NCI-H2029 (cell line): ENCODE measurements at regions not wholly inside any gene's neighbourhood (a gene's known extent, or its start where the extent isn't known, plus 50 kb on each side); places are given as distances from the start of the nearest gene placed in this dataset.
"Not testable (repeated sequence)": the region's sequence is repeated elsewhere in the genome, so short reads cannot be mapped to it uniquely, and the experiment has no call there.

Experiments used
- DNase-seq: peaks from one replicate; lab custom pipeline; 2025; lab: John Stamatoyannopoulos, UW

DNA sequence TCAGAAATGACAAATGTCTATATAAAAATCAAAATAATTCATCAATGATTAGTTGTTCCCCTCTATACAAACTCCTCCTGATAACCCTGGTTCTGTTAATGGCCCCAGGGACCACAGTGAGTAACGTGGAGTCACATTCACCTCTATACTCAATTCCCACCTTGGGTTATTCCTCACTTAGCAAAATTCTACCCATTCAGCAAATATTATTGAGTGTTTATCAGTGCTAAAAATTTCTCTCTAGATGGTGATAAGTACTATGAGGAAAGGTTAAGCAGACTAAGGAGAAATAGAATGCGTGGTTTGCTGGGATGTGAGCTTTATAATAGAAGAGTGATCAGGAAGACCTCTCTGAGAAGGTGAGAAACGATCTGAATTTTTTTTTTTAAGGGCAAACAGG, 1124.5 kb downstream of the BCL11A start:
- no peak for DNase-seq

DNA sequence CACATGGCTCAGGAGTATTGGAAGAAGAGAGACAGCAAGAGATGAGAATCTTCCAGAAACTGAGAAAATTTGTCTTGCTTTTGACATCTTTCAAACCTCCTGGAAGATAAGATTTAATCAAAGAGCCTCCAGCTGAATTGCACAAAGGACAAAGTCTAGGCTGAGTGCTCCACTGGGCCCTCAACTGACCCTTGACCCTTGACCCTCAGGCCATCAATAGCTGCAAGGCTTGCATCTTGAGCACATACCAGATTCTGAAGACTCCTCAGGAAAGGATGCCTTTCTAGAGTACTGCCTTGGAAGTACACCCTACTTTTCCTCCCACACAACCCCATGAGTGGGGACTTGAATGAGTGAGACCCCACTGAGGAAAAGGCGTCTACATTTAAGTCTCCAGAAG, 1125.5 kb downstream of the BCL11A start:
- DNase-seq, result no peak

DNA sequence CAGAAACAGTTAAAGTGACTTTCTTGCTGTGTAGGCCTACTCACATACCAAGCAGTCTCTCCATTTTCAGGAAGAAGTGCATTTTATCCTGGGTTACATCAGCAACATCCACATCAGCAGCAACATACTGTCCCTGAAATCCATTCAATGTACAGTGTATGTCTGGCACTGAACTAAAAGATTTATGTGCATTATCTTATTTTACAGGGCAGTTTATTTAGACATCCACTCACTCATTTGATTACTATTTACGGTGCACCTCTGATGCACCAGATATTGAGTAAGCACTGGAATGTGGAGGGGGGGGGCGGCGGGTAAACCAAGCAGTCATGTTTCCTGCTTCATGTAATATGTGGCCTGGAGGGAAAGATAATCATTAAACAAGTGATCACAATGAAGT, 1128.2 kb downstream of the BCL11A start:
- DNase-seq, result no peak

DNA sequence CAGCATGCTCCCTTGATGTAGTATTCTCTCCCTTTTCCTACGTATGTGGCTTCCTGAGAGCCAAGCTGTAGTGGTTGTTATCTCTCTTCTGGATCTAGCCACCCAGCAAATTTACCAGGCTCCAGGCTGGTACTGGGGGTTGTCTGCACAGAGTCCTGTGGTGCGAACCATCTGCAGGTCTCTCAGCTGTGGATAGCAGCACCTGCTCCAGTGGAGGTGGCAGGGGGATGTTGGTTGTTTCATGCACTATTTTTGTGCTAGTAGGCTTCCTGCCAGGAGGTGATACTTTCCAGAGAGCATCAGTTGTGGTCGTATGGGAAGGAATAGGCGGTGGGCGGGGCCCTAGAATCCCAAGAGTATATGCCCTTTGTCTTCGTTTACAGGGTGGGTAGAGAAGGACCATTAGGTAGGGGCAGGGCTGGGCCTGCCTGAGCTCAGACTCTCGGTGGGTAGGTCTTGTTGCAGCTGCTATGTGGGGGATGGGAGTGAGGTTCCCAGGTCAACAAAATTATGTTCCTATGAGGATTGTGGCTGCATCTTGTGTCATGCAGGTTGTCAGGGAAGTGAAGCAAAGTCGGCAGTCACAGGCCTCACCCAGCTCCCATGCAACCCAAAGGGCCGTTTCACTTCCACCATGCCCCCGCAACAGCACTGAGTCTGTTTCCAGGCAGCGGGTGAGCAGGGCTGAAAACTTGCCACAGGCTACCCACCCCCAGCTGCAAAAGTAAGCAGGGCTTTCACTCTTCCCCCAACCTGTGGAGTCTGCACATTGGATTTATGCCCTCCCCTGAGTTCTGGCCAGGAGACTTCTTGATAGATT, 1139.5 kb downstream of the BCL11A start:
- DNase-seq, result no peak

DNA sequence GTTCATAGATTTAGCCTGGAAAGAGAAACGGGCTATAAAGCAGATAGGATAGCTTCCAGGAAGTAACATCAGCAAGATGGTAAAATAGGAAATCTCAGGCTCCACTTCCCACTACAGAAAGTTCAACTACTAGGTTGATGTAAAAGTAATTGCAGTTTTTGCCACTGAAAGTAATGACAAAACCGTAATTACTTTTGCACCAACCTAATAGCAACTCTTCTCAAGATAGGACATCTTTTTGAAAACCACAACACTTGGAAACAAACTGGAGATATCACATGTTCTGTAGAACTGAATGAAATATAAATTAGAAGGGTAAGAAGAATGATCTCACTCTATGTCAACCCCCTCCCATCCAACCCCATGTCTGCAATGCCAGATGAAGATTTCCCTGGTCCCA, 1154.3 kb downstream of the BCL11A start:
- DNase-seq, result no peak

DNA sequence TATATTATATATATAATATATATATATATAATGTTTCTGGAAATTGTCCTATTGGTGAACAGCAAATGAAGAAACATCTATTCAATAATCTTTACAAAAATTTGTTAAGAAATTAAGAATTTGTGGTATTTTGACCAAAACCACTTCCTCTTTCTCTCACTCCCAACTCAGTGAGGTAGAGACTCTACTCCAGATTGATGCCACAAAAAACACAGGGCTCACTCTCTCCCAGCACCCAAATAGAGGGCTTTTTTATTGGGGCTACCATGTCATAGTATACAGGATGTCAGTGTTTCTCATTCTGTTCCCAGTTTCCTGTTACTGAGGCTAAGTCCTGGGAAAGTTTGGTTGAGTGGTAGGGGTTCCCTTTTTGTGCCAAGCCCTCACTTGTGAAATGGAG, 1155.4 kb downstream of the BCL11A start:
- no peak for DNase-seq

DNA sequence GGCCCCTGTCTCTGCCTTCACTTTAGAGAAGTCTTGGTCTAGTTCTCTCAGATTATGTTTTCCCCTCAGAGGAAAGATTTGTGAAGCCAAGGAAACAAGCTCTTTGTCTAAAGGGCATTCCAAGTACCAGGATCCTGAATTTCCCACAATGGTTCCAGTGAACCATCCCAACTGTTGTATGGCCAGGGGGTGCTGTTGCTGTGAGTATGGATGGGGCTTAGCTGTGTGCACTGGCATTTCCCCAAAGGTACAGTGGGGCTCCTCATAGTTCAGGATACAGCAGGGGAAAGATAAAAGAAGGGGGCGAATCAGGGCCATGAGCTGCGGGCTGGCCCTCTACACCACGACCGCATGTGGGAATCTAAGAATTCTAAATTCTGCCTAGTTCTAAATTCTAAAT, 1154.0 kb upstream of the FANCL start:
- DNase-seq, result no peak

DNA sequence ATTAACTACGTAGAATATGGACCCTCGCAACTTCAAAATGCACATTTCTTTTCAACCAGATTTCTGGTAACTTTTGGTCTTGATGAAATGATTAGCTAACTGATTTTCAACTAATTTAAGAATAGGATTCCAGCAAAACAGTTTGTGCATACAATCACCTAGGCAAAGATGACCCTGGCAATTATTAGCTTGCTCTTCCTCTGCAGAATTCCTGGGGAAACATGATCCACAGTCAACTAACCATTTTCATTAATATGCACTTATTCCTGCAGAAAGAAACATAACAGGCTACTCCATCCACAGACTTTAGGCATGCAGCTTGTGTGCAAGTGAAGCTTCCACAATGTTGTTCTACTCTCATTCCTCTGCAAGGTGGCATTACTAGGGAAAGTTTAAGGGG, 1150.8 kb upstream of the FANCL start:
- DNase-seq, result no peak

DNA sequence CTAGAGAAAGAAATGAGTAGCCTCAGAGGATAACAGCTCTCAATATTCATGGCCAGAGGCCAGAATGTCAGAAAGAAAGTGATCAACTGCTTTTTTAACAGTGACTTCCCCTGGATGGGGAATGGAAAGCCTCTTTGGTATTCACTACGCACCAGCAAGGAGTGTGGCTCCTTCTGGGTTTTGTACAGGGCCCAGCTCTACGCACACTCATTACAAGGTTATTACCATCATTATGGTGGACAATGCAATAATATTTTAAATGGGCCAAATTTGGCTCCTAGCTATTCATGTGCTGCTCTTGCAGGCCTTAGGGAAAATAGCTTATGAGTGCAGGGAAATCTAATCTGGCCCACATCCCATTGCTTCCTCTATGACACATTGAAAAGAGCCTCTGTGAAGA, 1149.5 kb upstream of the FANCL start:
- DNase-seq, result no peak

DNA sequence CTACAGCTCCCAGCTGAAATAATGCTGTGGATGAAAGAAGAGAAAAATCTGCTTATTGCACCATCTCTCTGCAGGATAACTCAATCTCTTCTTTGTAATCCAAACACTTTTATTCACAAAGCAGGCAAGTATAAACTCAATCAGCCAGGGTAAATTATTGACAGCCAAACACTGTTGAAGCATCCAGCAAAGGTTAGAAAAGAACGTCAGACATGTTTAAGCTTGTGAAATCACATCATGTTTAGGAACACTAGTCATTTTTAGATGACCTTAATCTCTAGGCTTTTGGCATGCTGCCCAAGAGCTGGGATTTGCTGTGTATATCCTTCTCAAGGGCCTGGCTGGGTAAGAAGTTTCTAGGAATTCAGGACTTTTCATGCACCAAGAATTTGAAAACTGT, 1148.1 kb upstream of the FANCL start:
- no peak for DNase-seq

DNA sequence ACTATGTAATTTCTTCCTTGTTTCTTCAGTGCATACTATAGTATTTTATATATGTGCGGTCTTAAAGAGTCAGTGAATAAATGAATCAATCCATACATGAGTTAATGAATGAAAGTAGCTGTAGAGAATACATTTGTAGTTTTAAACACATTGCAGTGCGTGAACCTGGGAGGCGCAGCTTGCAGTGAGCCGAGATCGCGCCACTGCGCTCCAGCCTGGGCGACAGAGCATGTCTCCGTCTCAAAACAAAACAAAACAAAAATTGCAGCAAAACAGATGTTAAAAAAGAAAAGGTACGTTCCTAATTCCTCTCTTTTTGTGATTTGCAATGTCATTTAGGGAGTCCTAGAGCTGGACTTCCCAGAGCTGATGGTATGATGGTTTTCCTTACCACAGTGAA, 1144.8 kb upstream of the FANCL start:
- DNase-seq, result no peak

DNA sequence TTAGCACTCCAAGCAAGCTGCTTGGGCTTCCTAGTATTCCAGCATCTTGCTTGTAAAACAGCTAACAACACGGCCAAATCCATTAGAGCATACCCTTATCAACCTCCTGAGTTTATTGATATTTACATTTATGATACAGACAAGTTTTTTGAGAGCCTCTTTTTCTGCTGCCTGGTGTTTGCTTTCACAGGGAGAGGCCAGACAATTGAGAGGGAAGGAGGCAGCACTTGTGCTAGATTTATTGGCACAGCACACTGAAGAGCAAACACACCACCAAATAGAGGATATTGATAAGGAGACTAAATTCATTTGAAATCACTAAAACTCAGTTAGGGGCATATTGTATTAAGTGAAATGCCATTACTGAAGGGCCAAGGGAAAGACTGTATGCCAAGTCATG, 1142.3 kb upstream of the FANCL start:
- peak; percentile 49 for DNase-seq

DNA sequence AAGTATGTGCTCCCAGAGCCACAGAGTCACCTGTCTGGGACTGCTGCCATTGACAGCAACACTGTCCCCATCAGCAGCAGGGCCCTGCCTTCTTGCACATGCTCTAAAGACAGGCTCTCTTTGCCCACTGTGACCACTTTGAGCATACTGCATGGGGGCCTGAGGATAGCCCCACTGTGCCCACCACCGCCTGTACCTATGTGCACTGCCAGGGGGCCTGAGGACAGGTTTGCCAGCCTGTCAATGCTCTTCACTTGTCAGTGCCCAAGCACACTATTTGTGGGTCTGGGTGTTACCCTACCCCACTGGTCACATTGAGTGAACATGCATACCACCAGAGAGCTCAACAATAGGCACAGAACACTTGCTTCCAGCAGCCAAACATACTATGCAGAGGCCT, 1137.0 kb upstream of the FANCL start:
- DNase-seq, result no peak

DNA sequence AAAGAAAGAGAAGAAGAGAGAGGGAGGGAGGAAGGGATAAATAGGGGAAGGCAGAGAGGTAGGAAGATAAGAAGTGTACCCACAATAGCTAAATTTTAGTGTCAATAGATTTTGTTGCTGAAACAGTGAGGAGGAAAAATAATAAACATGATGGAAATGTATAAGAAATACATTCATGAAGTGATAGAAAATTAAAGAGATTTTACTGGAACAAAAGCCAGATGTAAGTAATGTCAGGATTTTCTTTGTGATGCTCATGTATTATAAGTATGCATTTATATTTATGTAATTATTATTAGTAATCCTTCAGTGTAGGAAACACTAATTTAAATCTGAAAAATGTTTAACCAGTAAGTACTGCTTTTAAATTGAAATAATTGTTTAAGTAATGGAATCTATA, 1125.2 kb upstream of the FANCL start:
- DNase-seq, result no peak

DNA sequence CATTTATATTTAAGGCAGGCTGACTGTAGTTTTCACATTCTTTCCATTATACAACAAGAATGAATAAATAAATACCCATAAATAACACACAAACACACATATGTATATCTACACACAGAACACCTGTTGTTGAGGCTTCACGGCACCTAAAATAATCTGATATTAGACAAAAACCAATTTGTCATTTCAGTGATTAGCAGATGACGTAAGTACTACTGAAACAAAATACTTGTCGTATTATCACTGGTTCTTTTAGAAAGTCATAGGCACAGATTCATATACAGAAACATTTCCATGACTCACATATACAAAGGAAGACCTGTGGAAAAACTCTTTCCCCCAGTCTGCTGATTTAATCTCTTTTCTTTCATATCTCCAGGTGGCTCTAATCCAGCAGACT, 1113.4 kb upstream of the FANCL start:
- DNase-seq, result no peak

DNA sequence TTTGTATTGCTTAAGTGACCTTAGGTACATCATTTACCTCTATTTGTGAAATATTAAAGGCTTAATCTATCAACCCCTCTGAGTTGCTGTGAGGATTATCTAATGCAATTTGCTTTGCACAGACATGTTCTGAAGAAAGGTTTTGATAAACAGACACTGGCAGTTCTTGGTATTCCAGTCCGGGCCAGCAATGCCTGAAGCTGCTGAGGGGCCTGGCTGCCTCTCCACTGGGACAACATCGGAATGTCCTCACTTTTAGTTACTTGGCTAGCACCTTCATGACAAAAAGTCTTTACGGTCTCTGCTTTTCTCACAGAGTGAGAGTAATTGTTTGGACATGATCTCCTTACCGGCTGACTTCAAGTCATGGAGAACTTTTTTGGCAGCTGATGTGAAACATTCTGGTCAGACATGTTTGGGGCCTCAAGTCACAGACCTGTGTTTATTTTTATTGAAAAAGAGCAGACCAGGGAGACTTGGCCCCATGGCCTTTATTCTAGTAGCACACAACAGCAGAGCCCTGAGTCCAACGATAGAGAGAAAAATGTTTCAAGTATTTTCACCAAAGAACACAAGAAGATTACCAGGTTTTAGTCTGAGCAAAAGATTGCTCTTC, 1112.3 kb upstream of the FANCL start:
- DNase-seq, result no peak

DNA sequence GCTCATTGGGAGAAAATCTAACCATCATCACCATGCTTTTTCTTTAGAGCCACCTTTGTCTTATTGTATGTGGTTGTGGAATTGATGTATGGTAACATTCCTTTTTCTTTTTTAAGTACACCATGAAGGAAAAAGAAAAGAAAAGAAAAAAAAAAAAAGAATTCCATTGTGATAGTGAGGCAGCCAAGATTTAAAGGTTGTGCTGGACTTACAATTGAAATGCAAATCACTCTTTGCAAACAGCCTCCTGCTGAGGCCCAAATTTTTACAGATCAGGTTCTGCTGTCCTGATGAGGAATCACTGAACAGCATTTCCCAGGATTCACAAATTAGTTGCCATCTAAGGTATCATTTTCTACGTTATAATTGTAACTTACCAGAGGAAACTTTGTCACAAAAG, 1101.0 kb upstream of the FANCL start:
- no peak for DNase-seq

DNA sequence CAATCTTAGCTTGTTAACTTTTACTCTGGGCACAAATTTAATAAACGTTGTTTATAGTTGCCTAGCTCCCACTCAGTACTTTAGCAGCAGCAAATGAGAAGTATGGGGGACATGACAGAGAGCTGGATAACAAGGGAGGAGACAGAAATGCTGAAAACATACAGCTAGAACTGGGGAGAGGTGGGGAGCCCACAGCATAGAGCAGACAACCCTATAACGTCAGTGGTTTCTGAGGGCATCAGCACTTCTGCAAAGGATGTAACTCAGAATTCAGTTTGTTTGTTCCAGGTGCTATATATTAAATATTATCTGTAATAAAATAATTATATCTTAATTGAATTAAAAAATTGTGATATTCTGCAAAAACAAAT, 1098.7 kb upstream of the FANCL start:
- no peak for DNase-seq

DNA sequence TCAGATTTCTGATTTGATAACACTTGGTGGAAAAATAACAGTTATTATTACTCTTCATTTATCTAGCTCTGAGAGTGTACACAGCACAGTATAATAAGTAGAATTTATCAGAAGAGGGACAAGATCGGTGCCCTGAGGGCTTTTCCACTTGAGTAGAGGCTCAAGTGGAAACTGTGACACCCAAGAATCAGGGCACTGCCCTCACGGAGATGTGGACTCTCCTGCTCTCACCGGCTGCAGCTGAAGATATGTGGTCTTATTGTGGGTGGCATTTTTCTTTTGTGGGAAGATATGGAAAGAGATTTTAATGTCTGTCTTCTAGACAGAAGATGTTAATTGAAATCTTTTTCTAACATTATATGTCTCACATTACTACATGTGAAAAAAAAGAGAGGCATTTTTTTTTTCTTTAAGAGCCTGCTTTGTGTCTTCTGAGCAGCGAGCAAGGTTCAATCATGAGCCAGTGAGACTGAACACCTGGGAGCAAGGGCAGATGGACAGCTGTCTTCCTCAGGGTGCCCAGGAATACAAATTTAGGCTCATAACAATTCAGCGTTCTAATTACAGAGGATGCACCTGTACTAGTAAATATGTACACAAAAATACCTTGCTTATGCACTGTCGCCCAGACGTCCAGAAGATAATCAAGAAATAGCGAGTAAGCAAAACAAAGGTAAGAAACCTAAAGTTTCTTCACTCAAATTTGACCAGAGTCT, 1098.2 kb upstream of the FANCL start:
- no peak for DNase-seq

DNA sequence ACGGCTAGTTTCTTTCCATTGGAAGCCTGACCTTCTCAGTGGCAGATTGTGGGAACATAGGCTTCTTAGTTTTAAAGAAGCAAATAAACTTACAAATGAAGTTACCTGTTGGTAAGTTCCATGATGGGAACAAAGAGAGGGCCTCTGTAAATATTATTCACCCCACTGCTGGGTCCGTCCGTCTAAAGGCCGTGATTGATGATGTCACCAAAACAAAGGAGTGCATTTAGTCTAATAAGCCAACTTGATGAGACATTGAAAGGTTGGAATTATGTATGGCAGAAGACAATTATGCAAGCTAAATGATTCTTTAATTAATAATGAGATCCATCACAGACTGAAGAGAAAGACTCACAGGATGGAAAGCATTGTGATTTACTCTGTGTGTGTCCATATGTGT, 1091.9 kb upstream of the FANCL start:
- DNase-seq, result no peak

DNA sequence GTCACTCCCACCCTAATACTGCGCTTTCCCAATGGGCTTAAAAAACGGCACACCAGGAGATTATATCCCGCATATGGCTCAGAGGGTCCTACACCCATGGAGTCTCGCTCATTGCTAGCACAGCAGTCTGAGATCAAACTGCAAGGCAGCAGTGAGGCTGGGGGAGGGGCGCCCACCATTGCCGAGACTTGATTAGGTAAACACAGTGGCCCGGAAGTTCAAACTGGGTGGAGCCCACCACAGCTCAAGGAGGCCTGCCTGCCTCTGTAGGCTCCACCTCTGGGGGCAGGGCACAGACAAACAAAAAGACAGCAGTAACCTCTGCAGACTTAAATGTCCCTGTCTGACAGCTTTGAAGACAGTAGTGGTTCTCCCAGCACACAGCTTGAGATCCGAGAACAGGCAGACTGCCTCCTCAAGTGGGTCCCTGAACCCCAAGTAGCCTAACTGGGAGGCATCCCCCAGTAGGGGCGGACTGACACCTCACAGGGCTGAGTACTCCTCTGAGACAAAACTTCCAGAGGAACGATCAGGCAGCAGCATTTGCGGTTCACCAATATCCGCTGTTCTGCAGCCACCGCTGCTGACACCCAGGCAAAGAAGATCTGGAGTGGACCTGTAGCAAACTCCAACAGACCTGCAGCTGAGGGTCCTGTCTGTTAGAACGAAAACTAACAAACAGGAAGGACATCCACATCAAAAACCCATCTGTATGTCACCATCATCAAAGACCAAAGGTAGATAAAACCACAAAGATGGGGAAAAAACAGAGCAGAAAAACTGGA, 1085.6 kb upstream of the FANCL start:
- not testable (repeated sequence) for DNase-seq

DNA sequence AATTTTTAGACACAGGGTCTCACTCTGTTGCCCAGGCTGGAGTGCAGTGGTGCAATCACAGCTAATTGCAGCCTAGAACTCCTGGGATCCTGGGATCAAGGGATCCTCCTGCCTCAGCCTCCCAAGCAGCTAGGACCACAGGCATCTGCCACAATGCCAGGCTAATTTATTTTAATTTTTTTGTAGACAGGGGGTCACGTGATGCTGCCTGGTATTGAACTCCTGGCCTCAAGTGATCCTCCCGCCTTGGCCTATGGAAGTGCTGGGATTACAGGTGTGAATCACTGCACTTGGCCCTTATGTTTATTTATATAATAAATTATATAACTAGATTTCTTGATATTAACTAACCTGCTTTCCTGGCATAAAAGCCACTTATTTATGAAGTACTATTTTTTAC, 1081.7 kb upstream of the FANCL start:
- DNase-seq, result no peak

DNA sequence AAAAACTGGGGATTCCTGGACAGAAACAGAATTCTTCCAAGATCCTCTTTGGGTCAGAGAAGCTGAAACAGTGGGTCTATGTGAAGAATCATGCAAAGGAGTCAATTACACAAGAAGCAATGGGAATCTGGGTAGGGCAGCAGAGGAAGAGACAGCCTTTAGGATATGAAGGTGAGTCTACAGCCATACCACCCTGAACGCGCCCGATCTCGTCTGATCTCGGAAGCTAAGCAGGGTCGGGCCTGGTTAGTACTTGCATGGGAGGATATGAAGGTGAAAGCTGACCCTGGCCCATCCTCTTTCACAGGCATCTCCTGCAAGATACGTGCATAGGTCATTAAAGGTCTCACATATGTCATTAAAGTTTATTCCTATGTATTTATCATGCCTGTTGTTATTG, 1080.9 kb upstream of the FANCL start:
- DNase-seq, result no peak
